GM19372 (cell line): ENCODE measurements at regions not wholly inside any gene's neighbourhood (a gene's known extent, or its start where the extent isn't known, plus 50 kb on each side); places are given as distances from the start of the nearest gene placed in this dataset.

Experiments used
- ATAC-seq: cut with Tn5 transposase; IDR thresholded peaks from one replicate; pipeline ENCODE4 v1.9.1; 2021; ENCODE audit warnings: mild to moderate bottlenecking, low read depth, moderate library complexity; ENCODE audit not compliant: unreplicated experiment

DNA sequence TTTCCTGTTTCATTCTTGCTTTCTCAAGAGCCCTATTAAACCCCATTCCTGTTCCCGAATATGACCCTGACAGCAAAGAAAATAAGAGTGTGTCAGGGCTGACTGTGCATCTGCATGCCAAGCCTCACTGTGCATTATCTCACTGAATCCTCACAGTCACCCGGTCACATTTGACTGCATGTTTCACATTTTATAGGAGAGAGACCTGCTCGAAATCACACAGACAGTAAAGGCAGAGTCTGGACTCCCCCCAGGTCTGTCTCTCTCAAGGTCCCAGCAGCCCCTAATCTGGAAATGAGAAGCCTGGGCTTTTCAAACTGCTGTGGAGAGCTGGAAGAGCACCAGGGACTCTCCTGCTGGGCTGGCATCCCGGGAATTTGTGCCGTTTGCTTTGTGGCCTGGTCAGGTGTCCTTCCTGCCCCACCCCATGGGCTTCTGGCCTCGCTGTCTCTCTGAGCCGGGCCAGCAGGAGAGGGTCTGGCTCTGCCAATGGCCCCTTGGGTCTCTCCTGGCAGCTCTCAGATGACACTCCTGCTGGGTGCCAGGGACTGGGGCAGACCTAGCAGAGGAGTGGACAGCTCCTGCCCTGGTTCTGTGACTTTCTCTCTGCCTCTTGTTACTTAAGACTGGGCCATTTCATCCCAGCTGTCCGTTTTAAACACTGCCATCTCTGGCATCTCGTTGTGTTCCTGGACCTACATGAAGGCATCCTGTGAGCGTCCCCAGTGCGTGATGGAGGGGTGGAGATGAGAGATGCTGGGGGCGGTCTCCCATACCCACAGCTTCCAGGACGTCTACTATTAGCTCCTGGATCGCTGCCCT lies 173.6 kb downstream of the ARHGAP12 start:
- ATAC-seq, result no peak

DNA sequence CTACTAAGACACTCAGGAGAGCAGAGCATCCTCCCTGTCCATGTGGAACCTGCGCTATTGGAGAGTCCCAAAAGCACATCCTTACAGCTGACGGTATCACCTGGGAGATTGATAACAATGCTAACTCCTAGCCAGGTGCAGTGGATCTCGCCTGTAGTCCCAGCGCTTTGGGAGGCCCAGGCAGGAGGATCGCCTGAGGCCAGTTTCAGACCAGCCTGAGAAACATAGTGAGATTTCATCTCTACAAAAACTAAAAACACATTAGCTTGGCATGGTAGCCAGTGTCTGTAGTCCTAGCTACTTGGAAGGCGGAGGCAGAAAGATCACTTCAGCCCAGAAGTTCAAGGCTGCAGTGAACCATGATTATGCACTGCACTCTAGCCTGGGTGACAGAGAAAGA lies 174.9 kb downstream of the ARHGAP12 start:
- no peak for ATAC-seq

DNA sequence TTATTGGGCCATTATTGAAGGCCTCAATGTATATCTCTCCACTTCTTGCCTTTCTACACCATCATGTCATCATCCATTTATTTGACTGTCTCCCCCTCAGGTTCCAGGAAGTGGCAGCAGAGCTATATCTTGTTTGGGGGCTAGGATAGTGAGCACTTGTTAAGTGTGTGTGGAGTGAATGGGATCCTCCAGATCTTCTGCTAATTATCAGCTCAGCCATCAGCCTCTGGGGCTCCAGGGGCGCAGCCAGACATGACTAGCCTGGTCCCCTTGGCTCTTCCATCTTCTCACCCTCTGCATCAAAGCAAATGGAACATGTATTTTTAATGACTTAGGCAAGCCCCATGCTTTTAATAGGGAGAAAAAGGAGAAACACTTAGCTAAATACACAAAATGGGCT lies 176.5 kb downstream of the ARHGAP12 start:
- ATAC-seq, result no peak

DNA sequence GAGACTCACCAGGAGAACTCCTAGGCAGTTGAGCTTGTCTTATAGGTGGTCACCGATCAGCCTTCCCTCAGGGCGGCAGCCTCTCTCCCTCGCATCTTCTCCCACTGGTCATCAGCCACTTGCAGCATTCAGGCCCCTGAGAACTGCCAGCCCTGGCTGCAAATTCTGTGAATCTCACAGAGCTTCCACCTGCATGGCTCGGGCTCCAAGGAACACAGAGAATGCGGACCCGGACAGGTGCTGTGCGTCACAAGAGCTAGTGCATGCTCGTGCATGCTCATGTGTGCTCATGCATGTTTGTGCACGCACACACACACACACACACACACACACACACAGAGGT lies 176.9 kb downstream of the ARHGAP12 start:
- no peak for ATAC-seq

DNA sequence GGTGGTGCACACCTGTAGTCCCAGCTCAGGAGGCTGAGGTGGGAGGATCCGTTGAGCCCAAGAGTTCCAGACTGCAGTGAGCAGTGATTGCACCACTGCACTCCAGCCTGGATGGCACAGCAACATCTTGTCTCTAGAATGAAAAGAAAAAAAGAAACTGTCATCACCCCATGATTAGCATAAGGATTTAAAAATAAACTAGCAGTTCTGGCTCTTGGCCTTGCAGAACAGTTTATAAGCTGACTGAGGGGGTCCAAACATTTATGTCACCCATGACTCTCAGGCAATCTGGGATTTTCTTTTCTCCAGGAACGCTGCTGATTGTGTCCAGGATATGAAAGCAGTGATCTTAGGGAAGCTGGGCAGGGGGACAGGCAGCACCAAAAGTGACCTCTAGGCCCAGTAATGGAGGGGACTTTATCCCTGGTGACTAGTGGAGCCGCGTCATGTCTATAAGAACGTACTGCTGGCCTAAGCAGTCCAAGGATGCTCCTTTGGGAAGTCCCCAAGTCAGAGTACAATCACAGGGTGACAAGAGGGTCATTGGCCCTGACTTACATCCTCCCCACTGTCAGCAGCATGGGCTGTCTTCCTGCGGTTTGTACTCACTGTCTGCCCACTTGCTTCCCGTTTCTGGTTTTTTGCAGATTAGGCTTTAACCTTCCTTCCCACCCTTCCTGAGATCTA lies 177.4 kb downstream of the ARHGAP12 start:
- no peak for ATAC-seq

DNA sequence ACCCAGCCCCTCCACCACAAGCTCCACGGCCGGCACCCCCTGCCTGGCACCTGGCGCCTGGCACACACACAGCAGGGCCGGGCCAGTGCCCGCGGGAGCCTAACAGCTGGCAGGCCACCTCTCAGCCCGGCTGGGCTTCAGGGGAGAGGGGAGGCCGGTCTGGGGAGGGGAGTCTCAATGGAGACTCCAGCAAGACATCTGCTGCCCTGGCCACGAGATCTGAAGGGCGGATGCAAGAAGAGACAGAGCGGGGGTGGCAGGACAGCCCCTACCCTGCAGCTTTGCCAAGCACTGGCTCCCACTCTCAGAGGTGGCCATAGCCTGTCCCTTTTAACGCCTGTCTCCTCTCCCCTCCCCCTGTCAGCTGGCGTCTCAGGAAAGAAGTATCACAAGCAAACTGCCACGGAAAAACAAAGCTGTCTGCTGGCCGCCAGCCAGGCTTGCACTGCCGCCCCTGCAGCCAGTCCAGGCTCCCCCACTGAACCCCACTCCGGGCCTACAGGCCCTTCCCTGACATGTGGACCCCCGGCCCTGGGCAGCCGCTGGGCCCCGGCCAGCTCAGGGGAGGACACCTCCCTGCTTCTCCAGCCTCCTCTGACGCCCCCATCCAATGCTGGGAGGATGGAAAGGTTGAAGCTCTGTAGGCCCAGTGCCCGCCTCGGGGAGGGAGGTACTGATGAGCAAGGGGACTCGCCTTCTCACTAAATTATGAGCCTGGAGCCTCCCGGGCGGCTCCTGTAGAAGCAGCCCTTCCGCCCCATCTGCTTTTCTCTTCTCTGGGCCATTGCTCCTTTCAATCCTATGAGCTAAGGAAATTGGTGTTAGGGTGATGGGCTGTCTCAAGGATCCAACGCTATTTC lies 178.4 kb downstream of the ARHGAP12 start:
- ATAC-seq, result no peak

DNA sequence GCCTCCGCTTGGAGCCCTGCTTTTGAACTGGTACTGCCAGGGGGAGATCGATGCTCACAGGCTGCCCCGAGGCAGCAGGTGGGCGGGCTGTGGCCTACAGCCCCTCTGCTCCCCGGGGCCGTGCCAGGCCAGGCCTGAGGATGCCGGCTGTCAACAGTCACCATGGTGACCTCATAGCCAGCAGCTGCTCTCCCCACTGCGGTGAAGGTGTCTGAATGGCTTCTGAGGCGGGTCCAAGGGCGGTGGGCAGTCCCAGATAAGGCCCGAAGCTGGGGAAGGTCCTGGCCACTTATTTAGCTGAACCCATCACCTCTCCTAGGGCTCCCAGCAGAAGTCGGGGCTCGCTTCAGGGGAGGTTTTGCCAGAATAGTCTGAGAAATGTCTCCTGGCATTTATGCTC lies 179.3 kb downstream of the ARHGAP12 start:
- ATAC-seq, result no peak

DNA sequence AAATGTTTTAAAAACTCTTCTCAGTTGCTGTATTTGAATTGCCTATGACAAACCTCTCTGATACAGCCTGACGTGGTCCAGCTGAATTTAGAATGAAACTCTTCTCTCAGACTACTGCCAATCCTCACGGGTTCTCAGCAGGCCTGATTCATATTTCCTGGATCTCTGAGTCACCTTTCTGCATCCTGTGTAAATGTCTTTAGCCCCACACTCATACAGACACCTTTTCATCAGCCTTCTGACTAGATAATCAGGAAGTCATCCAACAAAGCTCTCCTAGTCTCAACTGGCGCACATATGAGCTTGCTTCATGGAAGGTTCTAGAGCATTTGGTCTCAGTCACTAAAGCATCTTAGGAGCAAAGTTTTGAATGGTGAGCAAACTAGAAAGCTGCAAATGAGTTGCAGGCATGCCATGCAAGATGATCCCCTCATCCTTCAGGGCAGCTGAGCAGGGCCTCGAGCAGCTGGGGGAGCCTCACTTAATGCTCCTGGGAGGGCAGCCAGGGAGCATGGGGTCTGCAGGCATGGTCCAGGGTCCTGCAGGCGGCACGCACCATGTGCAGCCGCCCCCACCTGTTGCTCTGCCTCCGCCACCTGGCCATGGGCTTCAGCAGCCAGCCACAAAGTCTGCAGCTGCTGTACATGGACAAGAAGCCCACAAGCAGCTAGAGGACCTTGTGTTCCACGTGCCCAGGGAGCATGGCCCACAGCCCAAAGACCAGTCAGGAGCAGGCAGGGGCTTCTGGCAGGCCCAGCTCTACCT lies 182.8 kb downstream of the ARHGAP12 start:
- ATAC-seq, result no peak

DNA sequence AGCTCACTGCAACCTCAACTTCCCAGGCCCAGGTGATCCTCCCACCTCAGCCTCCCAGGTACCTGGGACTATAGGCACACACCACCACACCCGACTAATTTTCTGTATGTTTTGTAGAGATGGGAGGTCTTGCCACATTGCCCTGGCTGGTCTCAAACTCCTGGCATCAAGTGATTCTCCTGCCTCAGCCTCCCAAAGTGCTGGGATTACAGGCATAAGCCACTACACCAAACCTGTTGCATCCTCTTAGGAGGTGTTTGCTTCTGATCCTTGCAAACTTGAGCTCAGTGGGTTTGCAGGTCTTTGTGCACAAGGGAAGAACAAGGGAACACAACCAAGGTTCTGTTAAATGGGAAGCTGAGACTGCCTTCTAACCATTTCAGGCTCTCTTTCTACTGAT lies 184.6 kb downstream of the ARHGAP12 start:
- no peak for ATAC-seq

DNA sequence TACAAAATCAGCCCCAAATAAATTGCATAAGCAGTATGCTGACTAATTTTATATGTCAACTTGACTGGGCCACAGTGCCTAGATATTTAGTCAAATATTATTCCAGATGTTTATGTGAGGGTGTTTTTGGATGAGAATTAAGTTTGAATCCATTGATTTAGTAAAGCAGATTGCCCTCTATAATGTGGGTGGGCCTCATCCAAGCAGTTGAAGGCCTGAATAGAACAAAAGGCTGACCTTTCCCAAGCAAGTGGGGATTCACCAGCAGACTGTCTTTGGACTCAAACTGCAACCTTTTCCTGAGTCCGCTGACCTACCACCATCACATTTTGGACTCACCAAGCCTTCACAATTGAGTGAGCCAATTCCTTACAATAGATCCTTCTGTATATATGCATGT lies 186.4 kb downstream of the ARHGAP12 start:
- no peak for ATAC-seq

DNA sequence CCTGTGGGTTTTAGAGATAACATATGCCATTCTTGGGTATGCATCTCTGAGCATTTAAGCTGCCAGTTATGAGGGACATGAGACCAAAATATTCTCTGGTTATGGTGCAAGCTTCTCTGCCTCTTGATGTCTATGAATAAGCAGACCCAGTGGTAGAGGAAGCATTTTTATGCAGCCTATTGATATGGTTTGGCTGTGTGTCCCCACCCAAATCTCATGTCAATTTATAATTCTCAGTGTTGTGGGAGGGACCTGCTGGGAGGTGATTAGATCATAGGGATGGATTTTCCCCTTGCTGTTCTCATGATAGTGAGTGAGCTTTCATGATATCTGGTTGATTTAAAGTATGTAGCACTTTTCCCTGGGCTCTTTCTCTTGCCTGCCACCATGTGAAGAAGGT lies 187.2 kb downstream of the ARHGAP12 start:
- no peak for ATAC-seq

DNA sequence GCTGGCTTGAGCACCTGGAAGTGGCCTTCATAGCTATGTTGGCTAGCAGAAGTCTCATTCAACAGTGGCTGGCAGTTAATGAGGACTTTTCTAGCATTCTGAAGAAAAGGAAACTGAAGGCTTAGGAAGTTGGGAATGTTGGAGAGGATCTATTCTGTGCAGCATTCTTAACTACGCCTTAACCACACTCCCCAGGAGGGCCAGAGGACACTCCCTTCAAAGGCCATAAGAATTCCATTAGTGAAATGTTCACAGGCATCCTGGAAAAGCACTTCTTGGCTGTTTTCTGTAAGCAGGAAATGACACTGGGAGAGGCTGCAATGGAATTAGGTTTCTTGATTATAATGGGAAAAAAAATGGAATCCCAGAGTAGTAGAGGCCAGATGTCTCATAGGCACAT lies 188.9 kb downstream of the ARHGAP12 start:
- ATAC-seq, result no peak

DNA sequence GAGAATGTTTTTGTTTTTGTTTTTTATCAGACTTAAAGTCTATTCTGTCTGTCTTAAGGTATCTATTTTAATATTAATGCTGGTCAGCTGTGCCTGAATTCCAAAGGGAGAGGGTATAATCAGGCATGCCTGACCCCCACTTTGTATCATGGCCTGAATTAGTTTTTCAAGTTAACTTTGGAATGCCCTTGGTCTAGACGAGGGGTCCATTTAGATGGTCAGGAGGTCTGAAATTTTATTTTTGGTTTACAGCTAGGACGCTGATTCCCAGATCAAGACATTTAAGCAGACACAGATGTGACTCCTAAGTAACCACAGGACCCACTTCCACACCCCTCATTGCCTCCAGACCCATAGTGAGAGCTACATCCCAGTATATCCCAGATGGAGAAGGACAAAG lies 189.5 kb downstream of the ARHGAP12 start:
- ATAC-seq, result no peak

DNA sequence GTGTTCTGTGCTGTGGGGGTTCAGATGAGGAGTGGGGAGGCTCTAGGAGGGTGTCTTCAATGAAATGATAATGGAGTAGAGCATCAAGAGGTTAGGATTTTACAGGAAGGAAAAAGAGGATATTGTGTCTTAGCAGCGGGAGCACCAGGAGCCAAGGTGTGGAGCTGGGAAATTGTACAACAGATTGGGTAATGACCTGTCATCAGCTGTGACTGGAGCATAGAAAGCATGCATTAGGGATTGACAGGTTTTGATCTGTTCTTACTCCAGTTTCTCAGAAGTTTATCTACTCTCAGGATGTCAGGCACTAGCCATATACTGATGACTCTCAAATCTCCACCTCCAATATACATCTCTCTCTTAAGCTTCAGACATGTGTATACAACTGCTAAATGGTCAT lies 196.9 kb downstream of the ARHGAP12 start:
- ATAC-seq, result no peak

DNA sequence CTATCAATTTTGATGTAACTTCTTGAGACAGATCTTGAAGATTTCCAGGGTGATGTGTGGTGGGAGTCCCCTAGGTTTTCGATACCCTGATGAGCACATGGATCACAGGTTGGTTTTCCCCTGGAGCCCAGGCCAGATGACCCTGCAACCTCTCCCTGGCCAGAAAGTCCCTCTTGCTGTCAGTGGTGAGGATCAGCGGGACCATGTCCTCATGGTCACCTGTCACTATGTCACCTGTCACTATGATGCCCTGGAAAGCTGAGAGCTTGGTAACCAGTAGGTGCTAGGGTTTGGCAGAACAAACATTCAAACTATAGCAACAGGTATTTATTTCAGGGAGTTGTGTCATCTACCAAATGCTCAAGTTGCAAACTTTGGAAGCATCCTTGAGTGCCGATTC lies 197.9 kb downstream of the ARHGAP12 start:
- no peak for ATAC-seq

DNA sequence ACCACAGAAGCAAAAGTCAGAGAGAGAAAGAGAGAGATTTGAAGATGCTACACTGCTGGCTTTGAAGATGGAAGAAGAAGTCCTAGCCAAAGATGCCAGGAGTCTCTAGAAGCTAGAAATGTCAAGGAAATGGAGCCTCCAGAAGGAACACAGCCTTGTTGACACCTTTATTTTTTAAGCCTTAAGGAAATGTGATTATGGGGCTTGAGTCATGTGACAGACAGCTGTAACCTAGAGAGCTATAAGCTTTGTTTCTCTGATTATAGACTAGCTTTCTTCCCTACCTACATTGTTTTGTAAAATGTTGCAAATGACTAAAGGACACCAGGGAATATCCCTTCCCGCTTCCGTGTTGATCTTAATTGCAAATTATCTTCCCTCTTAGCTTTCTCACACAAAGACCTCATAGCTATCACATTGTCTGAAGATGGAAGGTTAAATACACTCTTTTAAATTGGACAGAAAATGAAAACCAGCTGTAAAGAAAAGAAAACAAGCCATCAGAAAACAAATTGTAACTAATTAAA lies 199.9 kb downstream of the ARHGAP12 start:
- no peak for ATAC-seq

DNA sequence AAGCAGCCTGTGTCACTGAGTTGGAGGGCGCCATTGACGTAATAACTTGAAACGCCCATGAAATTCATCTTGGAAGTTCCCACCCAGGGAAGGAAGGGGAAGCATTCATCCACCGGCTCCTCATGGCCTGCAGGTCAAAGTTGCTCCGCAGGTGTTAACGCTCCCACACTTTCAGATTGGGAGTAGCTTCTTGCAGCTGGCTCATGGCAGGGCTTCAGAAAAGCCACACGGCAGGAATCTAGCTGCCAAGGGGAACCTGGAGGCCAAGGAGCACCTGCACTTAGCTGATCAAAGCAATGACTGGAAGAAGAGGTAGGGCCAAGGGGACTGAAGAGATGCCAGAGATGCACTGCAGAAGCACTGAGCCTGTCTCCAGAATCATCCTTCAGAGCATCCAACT lies 203.2 kb downstream of the ARHGAP12 start:
- no peak for ATAC-seq

DNA sequence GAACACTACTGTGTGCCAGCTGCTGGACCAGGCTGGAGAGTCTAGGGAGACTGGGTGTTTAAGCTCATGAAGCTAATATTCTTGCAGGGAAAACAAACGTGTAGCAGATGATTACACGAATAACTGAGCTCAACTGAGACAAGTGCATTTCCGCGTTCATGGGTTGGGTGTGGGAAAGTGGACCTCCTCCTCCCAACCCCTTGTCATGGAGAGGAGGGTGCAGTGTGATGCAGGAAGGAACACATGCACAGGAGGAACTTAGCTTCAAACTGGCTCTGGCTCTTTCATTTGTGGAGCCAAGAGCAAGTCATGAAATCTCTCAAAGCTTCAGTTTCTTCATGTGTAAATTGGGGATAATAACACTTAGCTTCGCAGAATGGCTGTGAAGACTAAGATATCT lies 204.3 kb downstream of the ARHGAP12 start:
- no peak for ATAC-seq

DNA sequence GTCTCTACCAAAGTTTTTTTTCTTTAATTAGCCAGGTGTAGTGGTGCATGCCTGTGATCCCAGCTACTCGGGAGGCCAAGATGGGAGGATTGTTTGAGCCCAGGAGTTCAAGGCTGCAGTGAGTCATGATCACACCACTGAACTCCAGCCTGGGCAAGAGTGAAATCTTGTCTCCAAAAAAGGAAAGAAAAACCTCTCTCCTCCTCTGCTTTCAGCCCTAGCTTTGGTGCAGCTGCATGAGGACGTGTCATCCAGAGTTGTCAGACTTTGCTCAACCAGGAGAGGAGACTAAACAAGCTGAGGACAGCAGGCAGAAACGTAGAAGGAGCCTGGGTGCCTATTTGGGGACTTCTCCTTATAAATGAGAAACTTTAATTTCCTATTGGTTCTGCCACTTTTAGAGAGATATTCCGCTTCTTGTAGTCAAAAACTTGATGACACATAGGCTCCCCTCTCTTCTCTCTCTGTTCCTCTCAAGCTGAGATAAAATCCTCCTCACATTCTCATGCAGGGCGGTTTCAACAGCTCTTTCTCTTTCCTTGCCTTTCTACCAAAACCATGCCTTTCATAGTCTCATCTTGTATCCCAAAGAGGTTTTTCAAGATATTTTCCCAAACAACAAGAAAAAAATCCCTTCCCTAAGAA lies 205.4 kb downstream of the ARHGAP12 start:
- ATAC-seq, result no peak

DNA sequence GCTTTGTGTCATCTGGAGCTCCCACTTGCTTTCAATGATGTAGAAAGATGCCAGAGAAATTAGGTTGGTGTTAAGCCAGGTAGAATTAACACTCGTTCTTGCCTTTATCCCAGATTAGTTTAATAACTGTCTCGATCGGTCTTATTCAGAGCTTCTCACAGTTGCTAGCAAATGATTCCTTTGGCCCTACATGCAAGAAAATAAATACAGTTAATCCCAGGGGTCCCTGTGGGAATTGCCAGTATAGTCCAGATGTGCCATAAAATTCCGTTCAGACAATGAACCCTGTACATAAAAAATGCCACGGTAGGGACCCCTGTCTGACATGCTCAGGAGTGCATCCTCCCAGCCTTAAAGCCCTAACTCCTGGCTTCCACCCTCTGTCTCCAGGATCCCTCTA lies 207.5 kb downstream of the ARHGAP12 start:
- no peak for ATAC-seq
